IPS DF 19.7 (cell line): ENCODE measurements at regions not wholly inside any gene's neighbourhood (a gene's known extent, or its start where the extent isn't known, plus 50 kb on each side); places are given as distances from the start of the nearest gene placed in this dataset.
A peak's percentile ranks its signal among the peaks of the same experiment; 100 is the strongest.

Experiments used
- DNase-seq: peaks from one replicate; pipeline ENCODE4 v3.0.0-alpha.2; 2013; ENCODE audit warnings: low read depth, low spot score

DNA sequence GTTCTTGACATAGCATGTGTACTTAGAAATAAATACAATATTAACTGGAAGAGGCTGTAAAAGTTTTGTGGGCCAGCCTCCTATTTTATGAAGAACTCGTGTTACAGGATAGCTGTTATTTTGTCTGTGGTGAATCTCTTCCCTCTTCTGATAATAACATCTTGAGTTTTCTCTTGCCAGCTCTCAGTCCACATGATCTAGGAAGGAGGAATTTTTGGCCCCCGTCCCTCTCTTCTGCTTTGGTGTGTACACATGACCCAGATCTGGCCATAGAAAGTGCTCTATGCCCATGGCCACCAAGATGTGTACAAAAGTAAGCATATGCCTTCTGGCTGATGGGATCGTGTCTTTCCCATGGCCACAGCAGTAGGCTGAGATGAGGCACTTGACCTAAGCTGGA, 108.0 kb upstream of the LEF1 start:
- no peak for DNase-seq

- no peak for DNase-seq
Measured at GRCh38 chr4:108272986-108273385, 104.3 kb upstream of the LEF1 start.

DNA sequence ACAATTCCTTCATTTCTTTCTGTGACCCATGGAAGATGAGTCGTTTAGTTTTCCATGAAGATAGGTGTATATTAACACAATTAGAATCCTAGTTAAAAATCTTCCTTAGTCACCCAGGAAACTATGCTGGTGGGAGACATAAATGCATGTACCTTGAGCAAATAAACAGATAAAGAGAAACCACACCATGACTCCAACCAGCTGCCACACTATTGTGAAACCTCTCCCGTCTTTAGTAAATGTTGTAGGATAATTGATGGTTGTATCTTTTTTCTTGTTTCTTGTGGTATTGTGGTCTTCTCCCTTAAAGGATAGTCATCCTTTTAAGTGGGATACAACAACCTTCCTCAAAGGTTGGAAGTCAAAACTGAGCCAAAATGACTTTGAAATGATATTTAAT, 103.8 kb upstream of the LEF1 start:
- DNase-seq = no peak

DNA sequence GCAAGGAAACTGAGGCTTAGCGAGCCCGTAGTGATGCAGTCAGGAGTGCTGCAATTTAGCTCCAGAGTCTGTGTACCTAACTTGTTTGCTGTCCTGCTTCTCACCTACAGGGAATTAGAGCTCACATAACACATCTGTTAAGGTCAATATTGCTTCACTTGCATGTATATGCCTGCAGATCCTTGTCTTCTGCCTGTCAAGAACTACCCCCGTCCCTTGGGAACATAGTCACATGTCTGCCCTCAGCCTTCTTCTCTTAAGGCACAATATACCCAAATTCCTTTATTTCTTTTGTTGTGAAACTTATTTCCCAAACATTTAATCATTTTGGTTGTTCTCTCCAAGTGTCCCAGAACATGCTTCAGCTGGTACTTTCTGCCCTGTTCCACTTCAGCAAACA, 103.3 kb upstream of the LEF1 start:
- DNase-seq = no peak

DNA sequence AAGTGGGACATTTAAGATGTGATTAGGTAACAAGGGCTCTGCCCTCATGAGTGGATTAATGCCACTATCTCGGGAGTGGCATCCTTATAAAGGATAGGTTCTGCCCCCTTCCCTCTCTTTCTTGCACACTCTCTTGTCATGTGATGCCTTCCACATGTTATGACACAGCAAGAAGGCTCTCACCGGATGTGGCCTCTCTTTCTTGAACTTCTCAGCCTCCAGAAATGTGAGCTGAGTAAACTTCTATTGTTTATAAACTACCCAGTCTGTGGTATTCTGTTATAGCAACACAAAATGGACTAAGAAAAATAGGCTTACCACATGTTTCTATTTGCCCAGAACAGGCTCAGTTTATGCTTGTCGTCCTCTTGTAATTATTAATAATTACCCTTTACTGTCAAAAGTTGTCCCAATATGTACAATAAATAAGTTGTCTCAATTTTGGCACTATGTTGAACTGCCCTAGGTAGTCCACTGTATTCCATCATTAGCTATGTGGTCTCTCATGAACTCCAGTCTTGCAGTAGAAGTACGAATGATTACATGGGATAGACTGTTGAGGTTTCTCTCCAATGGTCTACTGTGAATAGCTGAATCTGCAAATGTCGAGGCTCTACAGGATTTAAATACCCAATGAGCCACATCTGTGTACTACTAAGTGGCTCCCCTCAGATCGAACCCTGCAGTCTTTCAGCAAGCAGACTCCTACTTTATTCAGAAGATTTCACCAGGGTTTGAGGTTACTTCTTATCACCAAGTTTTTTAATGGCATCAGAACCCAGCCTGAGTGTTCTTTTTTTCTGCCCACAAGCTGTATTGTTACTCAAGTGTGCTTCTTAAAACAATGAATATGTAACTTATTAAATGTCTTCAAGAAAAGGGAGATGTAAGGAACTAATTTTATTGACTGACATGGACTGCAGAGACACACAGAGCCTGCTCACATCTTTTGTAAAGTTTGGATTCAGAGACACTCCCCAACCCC, 102.0 kb upstream of the LEF1 start:
- no peak for DNase-seq

GRCh38 chr4:108264693-108265092, 96.0 kb upstream of the LEF1 start:
- DNase-seq = no peak

GRCh38 chr4:108263057-108263456, 94.3 kb upstream of the LEF1 start:
- no peak for DNase-seq

GRCh38 chr4:108261026-108261425, 92.3 kb upstream of the LEF1 start:
- DNase-seq = no peak

- no peak for DNase-seq
Measured at GRCh38 chr4:108256538-108256937, 87.8 kb upstream of the LEF1 start.

DNA sequence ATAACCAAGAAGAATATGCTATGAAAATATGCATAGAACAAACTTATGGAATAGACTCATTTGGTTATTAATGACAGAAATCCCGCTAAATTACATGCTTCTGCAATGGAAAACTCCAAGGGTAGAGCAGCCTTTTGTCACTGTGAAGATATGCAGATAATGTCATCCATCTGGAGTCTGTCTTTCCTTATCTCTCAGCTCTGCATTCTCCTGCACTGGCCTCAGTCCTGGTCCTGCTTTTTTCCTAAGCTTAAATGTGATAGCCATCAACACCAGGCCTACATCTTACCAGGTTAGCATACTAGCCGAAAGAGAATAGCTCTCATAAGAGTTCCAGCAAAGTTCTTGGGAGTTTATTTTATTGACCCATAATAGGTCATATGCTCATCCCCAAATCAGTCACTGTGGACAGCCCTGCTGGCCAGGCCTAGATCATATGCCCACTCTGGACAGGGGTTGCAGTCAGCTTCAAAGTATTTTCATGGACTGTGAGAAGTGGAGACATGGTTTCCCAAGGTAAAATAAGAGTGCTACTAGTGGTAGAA, 86.5 kb upstream of the LEF1 start:
- no peak for DNase-seq

DNA sequence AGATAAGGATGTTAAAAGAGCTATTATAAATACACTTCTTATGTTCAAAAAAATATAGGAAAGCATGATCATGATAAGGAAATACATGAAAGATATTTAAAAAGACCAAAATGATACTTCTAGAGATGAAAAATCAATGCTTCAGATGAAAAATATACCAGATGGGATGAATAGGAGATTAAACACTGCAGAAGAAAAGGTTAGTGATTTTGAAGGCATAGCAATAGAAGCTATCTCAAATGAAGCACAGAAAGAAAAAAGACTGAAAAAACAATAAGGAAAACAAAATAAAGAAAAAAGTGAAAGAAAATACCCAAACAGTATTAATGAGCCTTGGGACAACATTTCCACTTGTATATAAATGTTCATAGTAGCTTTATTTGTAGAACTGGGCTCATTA, 80.7 kb upstream of the LEF1 start:
- DNase-seq = no peak

GRCh38 chr4:108247387-108248049, 78.8 kb upstream of the LEF1 start:
- peak; percentile 3 for DNase-seq

DNA sequence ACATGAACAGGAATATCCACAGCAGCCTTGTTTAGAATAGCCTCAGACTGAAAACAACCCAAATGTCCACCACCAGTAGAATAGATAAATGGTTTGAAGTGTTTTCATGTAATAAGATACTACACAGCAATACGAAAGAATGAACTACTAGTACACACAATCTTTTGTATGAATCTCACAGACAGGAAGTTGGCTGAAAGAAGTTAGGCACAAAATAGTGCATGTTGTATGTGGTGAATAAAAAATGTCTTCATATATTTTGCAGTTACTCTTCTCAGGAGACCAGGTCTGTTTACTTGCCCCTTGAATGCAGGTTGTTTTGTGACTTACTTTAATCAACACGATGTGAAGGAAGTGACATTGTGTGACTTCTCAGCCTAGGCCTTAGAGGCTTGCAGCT, 75.9 kb upstream of the LEF1 start:
- no peak for DNase-seq

GRCh38 chr4:108240366-108240765, 71.6 kb upstream of the LEF1 start:
- DNase-seq = no peak

GRCh38 chr4:108237693-108238092, 69.0 kb upstream of the LEF1 start:
- DNase-seq = no peak

- DNase-seq = no peak
Measured at GRCh38 chr4:108236264-108236663, 67.5 kb upstream of the LEF1 start.

- DNase-seq = no peak
Measured at GRCh38 chr4:108227923-108228322, 59.2 kb upstream of the LEF1 start.

DNA sequence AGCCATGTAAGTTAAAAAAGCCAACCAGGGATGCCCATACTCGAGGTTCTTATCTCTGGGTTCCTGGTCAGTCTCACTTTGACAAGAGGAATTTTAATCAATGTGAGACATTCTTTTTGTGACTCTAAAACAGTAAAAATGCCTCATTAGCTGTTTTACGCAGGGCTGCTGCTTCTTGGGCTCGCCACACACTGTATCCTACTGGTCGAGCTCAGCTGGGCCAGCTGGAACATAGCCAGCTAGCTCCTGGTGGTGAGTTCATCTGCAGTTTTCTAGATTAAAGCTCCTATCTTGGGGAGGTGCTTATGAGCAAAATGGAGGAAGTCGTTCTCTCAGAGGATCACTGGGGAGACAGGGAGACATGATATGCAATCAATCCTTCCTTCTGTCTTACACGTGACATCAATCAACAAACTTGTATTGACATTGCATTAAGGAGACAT, 55.9 kb upstream of the LEF1 start:
- no peak for DNase-seq

GRCh38 chr4:108223313-108223712, 54.6 kb upstream of the LEF1 start:
- no peak for DNase-seq

DNA sequence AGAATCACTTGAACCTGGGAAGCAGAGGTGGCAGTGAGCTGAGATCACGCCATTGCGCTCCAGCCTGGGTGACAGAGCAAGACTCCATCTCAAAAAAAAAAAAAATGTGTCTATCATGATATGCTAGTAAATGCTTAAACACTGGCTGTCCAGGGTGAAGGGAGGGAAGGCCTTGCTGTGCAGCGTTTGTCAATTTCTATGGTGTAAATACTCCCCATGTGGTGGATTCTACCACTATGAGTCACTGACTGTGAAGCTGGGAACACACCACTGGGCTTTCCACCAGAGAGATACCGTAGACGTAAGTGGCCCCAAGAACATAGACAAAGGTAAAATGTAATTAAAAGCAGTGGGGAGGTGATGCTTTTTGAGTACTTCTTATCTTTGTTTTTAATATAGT, 51.3 kb upstream of the LEF1 start:
- no peak for DNase-seq
